ENCODE measurements at regions not wholly inside any gene's neighbourhood (a gene's known extent, or its start where the extent isn't known, plus 50 kb on each side); places are given as distances from the start of the nearest gene placed in this dataset.

DNA sequence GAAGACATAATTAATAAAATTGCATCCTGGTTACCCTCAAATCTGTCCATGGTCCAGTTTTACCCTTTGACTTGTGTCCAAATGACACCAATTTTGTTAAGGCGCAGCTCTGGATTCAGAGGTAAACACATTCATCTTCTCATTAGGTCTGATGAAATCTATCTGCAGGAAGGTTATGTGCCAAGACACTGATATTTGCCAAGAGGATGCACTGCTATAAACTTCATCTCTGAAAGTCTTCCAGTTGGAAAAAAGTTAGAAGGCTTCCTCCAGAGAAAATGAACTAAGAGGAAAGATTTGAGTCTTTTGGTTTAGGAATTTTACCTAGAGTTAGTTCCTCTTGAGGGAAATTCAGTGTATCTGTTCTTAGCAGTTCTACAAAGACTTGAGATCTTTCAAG lies 717.8 kb downstream of the DTWD2 start:
- TF ChIP-seq, protein P1, sequence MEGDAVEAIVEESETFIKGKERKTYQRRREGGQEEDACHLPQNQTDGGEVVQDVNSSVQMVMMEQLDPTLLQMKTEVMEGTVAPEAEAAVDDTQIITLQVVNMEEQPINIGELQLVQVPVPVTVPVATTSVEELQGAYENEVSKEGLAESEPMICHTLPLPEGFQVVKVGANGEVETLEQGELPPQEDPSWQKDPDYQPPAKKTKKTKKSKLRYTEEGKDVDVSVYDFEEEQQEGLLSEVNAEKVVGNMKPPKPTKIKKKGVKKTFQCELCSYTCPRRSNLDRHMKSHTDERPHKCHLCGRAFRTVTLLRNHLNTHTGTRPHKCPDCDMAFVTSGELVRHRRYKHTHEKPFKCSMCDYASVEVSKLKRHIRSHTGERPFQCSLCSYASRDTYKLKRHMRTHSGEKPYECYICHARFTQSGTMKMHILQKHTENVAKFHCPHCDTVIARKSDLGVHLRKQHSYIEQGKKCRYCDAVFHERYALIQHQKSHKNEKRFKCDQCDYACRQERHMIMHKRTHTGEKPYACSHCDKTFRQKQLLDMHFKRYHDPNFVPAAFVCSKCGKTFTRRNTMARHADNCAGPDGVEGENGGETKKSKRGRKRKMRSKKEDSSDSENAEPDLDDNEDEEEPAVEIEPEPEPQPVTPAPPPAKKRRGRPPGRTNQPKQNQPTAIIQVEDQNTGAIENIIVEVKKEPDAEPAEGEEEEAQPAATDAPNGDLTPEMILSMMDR (conservative IDR thresholded peaks at IDR 0.05 in 1 of 2, IDR thresholded peaks at IDR 0.05 in 1 of 2; ENCODE audit: extremely low read depth in 1 of 2, insufficient read depth in 1 of 2, low read depth in 1 of 2, low read length in 2 of 2), result no peak
- no peak for TF ChIP-seq EZH2 (IDR thresholded peaks at IDR 0.05; ENCODE audit: borderline replicate concordance, low read length)

All from mammary epithelial cell (primary cell).